HG02759 (cell line): ENCODE measurements at regions not wholly inside any gene's neighbourhood (a gene's known extent, or its start where the extent isn't known, plus 50 kb on each side); places are given as distances from the start of the nearest gene placed in this dataset.
"Not testable (repeated sequence)": the region's sequence is repeated elsewhere in the genome, so short reads cannot be mapped to it uniquely, and the experiment has no call there.

Source experiments
- ATAC-seq: cut with Tn5 transposase; IDR thresholded peaks from one replicate; pipeline ENCODE4 v1.9.1; 2021; ENCODE audit warnings: mild to moderate bottlenecking, moderate library complexity; ENCODE audit not compliant: unreplicated experiment

DNA sequence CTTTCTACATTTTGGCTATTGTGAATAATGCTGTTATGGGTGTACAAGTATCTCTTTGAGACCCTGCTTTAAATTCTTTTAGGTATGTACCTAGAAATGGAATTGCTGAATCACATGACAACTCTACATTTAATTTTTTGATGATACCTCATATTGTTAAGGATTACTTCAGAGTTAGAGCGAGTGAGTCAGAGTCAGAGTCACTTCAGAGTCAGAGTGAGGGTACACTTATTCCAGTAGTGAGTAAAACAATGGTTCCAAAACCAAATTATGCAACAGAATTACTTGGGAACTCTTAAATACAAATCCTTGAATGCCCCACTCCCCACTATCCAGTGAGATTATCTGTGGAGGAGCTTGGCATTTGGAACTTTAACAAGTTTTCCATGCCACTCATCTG, 50.3 kb upstream of the SNRK start:
- no peak for ATAC-seq

DNA sequence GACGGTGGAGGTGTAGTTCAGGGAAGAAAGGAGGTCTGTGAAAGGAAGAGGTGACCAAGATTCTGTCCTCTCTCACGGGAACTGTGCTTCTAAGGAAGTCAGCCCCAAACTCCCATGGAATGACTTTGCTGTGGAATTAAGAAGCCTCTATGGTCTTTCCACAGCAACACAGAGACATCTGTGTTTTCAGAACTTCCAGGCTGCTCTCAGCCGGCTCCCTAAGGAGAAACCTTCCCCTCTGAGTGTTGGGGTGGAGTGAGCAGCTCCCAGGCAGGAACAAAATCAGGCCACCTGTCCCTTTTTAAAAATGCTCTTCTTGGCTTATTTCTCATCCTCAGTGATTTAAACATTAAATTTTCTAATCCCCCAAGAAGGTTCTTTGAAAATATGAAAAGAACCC, 53.3 kb upstream of the SNRK start:
- ATAC-seq, result no peak

- ATAC-seq, result no peak
Measured at GRCh38 chr3:43231276-43232000, 54.9 kb upstream of the SNRK start.

GRCh38 chr3:43229865-43230264, 56.5 kb upstream of the SNRK start:
- not testable (repeated sequence) for ATAC-seq

- not testable (repeated sequence) for ATAC-seq
Measured at GRCh38 chr3:43227685-43228084, 58.7 kb upstream of the SNRK start.

GRCh38 chr3:43224405-43225073, 61.8 kb upstream of the SNRK start:
- no peak for ATAC-seq

GRCh38 chr3:43223670-43224364, 62.5 kb upstream of the SNRK start:
- ATAC-seq, result no peak

- no peak for ATAC-seq
Measured at GRCh38 chr3:43222590-43222989, 63.8 kb upstream of the SNRK start.

DNA sequence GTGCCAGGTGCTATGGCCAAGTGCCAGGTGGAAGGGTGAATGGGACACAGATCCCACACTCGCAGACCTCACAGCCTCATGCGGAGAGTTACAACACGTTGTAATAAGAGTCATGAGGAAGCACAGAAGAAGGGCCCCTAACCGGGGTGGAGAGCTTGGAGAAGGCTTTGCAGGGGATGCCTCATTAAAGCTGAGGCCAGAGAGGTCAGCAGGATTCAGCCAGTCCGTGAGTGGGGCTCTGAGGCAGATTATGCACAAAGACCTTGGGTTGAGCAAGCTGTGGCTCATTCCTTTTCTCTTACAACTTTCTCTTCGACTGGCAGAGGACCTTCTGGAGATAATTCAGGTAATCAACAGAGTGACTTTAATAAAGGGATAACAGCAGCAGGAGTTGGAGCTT, 65.3 kb upstream of the SNRK start:
- ATAC-seq, result no peak

DNA sequence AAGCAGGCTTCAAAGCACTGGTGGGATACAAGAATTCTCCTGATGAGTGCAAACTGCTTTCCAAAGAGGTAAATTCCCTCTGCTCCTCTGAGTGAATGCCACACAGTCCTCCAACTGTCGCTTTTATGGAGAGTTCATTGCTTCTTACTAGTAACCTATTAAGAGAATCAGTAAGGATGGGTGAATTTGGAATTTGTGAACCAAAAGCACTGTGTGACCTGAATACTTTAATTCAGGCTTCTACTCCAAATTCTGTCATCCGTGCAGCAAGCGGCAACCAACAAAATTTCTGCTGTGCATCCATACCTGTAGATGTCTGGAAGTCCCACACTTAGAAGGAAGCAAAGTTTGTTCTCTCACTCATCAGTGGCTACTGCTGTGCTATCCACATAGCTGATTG, 66.7 kb upstream of the SNRK start:
- ATAC-seq, result no peak

DNA sequence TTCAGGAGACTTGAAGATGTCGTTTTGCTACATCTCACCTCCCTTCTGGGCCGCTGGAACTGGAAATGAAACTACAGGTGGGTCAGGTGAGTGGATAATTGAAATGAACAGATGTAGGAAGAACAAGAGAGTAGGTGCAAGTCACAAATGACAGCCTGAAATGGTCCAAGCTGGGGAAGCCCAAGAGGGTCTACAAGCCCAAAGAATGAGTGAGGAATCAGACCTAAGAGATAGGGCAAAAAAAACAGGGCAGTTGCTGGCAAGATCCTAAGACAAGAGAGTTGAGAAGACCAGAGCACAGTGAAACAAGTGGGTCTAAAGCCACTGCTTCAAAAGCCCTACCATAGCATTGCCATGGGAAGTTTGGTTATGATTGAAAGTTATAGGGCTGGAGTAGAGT, 67.4 kb upstream of the SNRK start:
- ATAC-seq, result no peak

DNA sequence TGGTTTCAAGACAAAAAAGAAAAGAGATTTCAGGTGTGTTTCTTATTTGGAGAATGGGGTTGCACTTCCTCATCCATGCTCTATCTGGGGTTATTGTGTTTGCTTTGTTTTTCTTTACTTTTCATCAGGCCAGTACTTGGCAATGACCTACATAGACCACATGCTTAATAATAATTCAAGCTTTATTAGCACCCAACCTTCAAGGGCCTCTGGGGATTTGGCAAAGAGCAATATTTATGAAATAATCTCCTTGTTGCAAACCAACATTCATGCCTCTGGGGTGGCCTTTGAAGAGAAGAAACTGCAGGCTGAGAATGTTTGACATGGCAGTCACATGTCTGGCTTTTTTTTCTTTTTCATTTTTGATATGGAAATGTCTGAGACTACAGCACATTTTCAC, 68.2 kb upstream of the SNRK start:
- no peak for ATAC-seq

GRCh38 chr3:43217633-43218032, 68.7 kb upstream of the SNRK start:
- ATAC-seq, result no peak

- ATAC-seq, result no peak
Measured at GRCh38 chr3:43217206-43217605, 69.1 kb upstream of the SNRK start.

- no peak for ATAC-seq
Measured at GRCh38 chr3:43215663-43216275, 70.6 kb upstream of the SNRK start.

- ATAC-seq, result no peak
Measured at GRCh38 chr3:43215138-43215537, 71.2 kb upstream of the SNRK start.

GRCh38 chr3:43214616-43215015, 71.7 kb upstream of the SNRK start:
- no peak for ATAC-seq

GRCh38 chr3:43213631-43214030, 72.7 kb upstream of the SNRK start:
- peak; percentile 60 for ATAC-seq

DNA sequence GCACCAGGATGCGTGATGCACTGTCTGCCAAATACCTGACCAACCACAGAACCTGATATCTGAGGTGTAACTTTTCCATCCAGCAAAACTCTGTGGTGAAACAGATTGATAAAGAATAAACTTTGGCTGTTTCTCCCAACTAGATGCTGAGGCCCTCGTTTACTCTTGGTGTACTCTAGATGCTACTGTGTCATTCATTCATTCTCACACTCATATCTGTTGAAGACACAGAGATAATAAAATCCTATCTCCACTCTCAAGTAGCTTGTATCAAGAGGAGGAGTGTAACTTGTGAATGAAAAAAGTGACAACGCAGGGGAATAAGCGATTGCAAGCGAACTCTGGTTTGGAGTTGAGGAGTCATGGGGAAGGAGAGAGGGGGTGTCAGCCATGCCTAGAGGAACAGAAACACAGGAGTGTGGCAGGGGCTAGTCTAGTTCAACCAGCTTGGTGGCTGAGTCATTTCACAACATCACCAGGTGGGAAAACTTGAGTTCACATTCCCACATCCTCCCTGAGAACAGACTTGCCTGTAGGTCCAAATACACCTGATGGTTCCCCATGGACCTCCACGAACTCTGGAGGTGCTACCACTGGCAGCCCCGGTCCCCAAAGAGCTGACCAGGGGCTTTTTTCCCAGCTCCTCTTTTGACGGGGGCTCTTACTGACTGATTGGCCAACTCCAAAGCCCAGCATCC, 73.3 kb upstream of the SNRK start:
- ATAC-seq, result peak; percentile 41

DNA sequence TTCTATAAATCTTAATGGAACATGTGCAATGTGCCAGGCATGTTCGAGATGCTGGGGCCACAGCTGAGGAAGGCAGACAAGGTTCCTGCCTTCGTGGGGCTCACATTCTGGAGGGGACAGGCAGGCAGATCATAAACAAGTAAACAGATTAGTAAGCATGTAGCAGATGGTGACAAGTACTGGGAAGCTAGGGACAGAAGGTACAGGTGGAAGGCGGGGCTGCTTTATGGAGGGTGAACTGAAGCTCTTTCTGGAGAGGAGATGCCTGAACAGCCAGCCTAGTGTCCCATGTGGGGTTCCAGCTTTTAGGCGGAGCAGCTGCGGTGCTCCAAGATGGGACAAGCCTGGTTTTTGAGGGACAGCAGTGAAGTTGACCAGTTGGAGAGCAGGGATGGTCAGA, 74.7 kb upstream of the SNRK start:
- ATAC-seq, result no peak
